Lower lobe of right lung (tissue), 2 donors: ENCODE measurements at regions not wholly inside any gene's neighbourhood (a gene's known extent, or its start where the extent isn't known, plus 50 kb on each side); places are given as distances from the start of the nearest gene placed in this dataset.

Experiments used
- ATAC-seq, 2 donors: fragments of 200-7000 bp; cut with Tn5 transposase; one replicate each; pipeline ENCODE4 v1.9.1; 2020 to 2022; ENCODE audit warnings: mild to moderate bottlenecking in 2 of 2, moderate library complexity in 2 of 2
- DNase-seq: peaks from one replicate; pipeline ENCODE4 v3.0.0-alpha.2; 2020
- H3K27ac ChIP-seq: fragments of 200-600 bp; one replicate; pipeline ENCODE4 v1.8.0; 2022
- H3K27me3 ChIP-seq: fragments of 200-600 bp; one replicate; pipeline ENCODE4 v1.8.0; 2022; ENCODE audit warnings: low read depth
- H3K36me3 ChIP-seq: fragments of 200-600 bp; one replicate; pipeline ENCODE4 v1.8.0; 2022; ENCODE audit warnings: mild to moderate bottlenecking
- H3K4me1 ChIP-seq: fragments of 200-600 bp; one replicate; pipeline ENCODE4 v1.8.0; 2022
- H3K4me3 ChIP-seq: fragments of 200-600 bp; one replicate; pipeline ENCODE4 v1.8.0; 2022; ENCODE audit warnings: mild to moderate bottlenecking
- H3K9me3 ChIP-seq: fragments of 200-600 bp; one replicate; pipeline ENCODE4 v1.8.0; 2022
- intact Hi-C: fragments of 100-400 bp; cut with DNase I; formaldehyde crosslinking; loops from one replicate; pipeline ENCODE4 v1.11.0; 2022
- TF ChIP-seq, protein P1 (sequence below): fragments of 200-600 bp; IDR thresholded peaks from one replicate; pipeline ENCODE4 v1.8.0; 2022; ENCODE audit warnings: antibody characterized with exemption, mild to moderate bottlenecking
- donor health status: DM: no; HTN: yes; CAD: no; lungs with severe emphysema.

DNA sequence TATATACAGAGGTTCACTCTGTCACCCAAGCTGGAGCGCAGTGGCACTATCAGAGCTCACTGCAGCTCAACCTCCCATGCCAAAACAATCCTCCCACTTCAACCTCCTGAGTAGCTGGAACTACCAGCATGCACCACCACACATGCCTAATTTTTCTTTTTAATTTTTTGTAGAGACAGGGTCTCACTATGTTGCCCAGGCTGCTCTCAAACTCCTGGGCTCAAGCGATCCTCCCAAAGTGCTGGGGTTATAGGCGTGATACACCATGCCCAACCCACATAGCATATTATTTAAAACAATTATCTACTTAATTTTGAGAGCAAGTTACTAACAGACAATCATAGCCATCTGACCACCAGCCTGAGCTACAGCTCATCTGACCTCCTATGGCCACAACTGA is 459.9 kb upstream of the JARID2 start:
- intact Hi-C loops = no loop called here
- Histone ChIP-seq H3K27me3 (no peaks in the 10 kb centered on the region), H3K4me3 (no peak overlapping the region), H3K4me1 (no peaks in the 10 kb centered on the region), H3K36me3 (no peaks in the 10 kb centered on the region), H3K27ac (no peak overlapping the region), H3K9me3 (no peaks in the 10 kb centered on the region)
- DNase-seq (no peak), ATAC-seq (no peak)
- TF ChIP-seq, protein P1, sequence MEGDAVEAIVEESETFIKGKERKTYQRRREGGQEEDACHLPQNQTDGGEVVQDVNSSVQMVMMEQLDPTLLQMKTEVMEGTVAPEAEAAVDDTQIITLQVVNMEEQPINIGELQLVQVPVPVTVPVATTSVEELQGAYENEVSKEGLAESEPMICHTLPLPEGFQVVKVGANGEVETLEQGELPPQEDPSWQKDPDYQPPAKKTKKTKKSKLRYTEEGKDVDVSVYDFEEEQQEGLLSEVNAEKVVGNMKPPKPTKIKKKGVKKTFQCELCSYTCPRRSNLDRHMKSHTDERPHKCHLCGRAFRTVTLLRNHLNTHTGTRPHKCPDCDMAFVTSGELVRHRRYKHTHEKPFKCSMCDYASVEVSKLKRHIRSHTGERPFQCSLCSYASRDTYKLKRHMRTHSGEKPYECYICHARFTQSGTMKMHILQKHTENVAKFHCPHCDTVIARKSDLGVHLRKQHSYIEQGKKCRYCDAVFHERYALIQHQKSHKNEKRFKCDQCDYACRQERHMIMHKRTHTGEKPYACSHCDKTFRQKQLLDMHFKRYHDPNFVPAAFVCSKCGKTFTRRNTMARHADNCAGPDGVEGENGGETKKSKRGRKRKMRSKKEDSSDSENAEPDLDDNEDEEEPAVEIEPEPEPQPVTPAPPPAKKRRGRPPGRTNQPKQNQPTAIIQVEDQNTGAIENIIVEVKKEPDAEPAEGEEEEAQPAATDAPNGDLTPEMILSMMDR = no peak

DNA sequence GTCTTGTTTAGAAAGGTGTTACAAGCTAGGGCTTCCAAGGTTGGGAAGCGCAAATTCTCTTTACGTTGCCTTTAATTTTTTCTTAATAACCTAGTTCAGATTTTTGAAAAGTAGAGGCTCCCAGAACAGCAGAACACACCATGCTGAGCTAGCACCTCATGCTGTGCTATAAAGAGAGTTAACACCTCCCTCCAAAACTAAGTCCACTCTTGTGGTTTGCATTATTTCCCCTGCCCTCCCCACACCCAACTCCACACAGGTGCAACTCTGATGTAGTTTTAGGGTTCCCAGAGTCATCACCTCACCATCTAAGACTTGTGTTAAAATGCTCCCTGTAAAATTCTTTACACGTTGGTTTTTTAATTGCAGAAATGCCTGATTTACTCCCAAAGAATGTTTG is 459.4 kb upstream of the JARID2 start:
- TF ChIP-seq, protein P1 = no peak
- no peaks in the 10 kb centered on the region for H3K4me1 ChIP-seq
- intact Hi-C loops = no loop called here
- DNase-seq = no peak
- no peaks in the 10 kb centered on the region for H3K36me3 ChIP-seq
- ATAC-seq = no peak
- H3K27ac ChIP-seq = no peak overlapping the region
- H3K27me3 ChIP-seq = no peaks in the 10 kb centered on the region
- H3K4me3 ChIP-seq = no peak overlapping the region
- no peaks in the 10 kb centered on the region for H3K9me3 ChIP-seq

DNA sequence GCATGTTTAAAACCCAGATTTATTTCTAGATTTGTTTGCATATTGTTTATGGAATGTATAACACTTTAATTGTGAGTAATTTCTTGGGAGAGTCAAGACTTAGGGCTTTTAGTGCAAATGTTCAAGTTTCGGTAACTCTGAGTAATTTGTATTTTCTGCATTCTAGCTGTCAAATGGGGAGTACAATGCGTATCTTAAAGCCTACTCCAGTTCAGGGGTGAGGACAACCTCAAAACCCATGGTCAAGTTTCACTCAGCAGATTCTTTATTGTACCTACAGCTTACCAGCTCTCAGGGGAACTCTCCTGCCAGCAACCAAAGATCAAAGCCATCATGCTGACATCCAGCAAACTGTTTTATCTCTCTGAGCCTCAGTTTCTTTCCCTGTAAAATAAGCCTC is 458.6 kb upstream of the JARID2 start:
- H3K27me3 ChIP-seq = no peaks in the 10 kb centered on the region
- no peaks in the 10 kb centered on the region for H3K4me1 ChIP-seq
- intact Hi-C loops = no loop called here
- no peaks in the 10 kb centered on the region for H3K9me3 ChIP-seq
- DNase-seq (no peak), ATAC-seq (no peak)
- H3K27ac ChIP-seq = no peak overlapping the region
- H3K36me3 ChIP-seq = no peaks in the 10 kb centered on the region
- TF ChIP-seq, protein P1 = no peak
- no peak overlapping the region for H3K4me3 ChIP-seq

GRCh38 chr6:14787677-14788076 is 458.2 kb upstream of the JARID2 start:
- H3K4me1 ChIP-seq = no peaks in the 10 kb centered on the region
- DNase-seq = no peak
- H3K4me3 ChIP-seq = no peak overlapping the region
- no peaks in the 10 kb centered on the region for H3K36me3 ChIP-seq
- ATAC-seq = no peak
- no peaks in the 10 kb centered on the region for H3K27me3 ChIP-seq
- no peak overlapping the region for H3K27ac ChIP-seq
- H3K9me3 ChIP-seq = no peaks in the 10 kb centered on the region
- TF ChIP-seq, protein P1 = no peak
- intact Hi-C loops = no loop called here

DNA sequence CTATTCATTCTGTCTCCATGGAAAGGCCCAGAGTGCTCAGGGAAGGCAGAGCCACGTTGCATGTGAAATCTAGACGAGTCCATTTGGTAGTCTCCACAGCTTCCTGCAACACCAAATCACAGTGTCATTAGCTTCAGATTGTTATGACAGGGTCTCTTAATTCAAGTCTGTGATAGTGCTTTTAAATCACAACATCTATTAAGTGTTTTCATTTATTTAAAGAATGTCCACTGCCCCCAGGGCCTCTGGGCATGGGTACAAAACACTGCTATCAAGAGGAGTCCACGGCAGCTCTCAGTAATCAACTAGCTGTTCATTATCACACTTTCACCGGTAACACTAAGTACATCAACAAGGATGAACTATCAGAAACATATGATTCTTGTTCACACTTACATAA is 455.9 kb upstream of the JARID2 start:
- intact Hi-C loops = no loop called here
- TF ChIP-seq, protein P1 = no peak
- no peak for DNase-seq

DNA sequence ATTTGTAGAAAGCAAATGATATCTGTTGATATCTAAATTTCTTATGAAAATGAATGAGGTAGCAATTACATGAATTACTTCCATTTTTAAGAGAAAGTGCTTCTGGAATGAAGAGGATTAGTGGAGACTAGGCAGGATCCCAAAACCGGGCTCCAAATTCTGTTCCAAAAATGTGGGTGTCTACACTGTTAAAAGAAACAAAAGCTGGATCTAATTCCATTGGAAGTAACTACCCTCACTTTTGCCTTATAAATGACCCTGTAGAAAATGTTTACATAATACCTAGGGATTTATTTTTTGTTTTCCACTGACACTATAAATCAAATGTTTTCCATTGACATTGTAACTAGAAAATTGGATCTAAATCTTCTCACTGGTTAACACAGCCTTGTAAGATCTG is 454.9 kb upstream of the JARID2 start:
- Histone ChIP-seq H3K36me3 (no peaks in the 10 kb centered on the region), H3K4me1 (no peaks in the 10 kb centered on the region), H3K4me3 (no peak overlapping the region), H3K27ac (no peak overlapping the region), H3K9me3 (no peaks in the 10 kb centered on the region), H3K27me3 (no peaks in the 10 kb centered on the region)
- ATAC-seq = no peak
- intact Hi-C loops = no loop called here
- no peak for DNase-seq
- TF ChIP-seq, protein P1 = no peak

More for the DNA sequence above, 455.9 kb upstream of the JARID2 start:
- ATAC-seq = no peak
- no peaks in the 10 kb centered on the region for H3K9me3 ChIP-seq
- H3K27ac ChIP-seq = no peak overlapping the region
- H3K36me3 ChIP-seq = no peaks in the 10 kb centered on the region
- H3K4me1 ChIP-seq = no peaks in the 10 kb centered on the region
- H3K27me3 ChIP-seq = no peaks in the 10 kb centered on the region
- H3K4me3 ChIP-seq = no peak overlapping the region
